ENCODE measurements at regions not wholly inside any gene's neighbourhood (a gene's known extent, or its start where the extent isn't known, plus 50 kb on each side); places are given as distances from the start of the nearest gene placed in this dataset.

- TF ChIP-seq, protein P1, sequence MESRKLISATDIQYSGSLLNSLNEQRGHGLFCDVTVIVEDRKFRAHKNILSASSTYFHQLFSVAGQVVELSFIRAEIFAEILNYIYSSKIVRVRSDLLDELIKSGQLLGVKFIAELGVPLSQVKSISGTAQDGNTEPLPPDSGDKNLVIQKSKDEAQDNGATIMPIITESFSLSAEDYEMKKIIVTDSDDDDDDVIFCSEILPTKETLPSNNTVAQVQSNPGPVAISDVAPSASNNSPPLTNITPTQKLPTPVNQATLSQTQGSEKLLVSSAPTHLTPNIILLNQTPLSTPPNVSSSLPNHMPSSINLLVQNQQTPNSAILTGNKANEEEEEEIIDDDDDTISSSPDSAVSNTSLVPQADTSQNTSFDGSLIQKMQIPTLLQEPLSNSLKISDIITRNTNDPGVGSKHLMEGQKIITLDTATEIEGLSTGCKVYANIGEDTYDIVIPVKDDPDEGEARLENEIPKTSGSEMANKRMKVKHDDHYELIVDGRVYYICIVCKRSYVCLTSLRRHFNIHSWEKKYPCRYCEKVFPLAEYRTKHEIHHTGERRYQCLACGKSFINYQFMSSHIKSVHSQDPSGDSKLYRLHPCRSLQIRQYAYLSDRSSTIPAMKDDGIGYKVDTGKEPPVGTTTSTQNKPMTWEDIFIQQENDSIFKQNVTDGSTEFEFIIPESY (IDR thresholded peaks at IDR 0.05; ENCODE audit: extremely low read depth, insufficient replicate concordance, low read length), result no peak
- TF ChIP-seq JUND (IDR thresholded peaks at IDR 0.05) (no peak), TCF7L2 (IDR thresholded peaks at IDR 0.05; ENCODE audit: borderline replicate concordance, extremely low read depth, insufficient read depth, insufficient read length) (no peak), EZH2 (IDR thresholded peaks at IDR 0.05) (no peak), ZNF274 (IDR thresholded peaks at IDR 0.05; ENCODE audit: low read depth, low read length) (no peak)
Measured at GRCh38 chr18:57900906-57901435, 97.9 kb upstream of the ATP8B1 start (continued).

DNA sequence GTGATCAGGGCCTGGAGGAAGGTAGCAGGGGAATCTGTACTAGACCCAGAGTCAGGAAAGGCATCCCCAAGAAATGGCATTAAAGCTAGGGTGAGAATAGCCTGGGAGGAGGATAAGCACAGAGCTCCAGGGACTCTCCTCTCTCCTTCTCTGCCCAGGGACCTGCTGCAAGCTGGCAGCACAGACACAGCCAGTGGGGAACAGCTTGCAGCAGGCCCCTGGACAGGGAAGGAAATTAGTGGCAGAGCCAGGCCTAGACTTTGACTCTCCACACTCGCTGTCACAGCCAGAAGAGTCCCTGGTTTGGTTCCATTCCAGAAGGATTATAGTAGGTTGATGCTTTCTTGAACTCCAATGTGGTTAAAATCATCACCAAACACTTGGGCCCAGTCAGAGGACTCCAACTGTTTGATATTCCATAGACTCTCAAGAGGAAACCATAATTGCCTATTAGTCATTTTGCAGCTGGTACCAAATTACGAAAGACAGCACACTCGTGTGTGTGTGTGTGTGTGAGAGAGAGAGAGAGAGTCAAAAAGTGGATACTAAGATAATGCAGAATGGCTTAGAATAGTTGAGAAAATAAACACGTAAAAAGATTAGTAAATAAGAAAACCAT is 95.5 kb upstream of the ATP8B1 start:
- ChIA-PET CTCF (interaction anchor here (1.0 to 1.9 kb wide), 3 partner anchors 9 to 16 kb away, joined by 3 to 6 read pairs (median 4); no protein-coding TSS in a partner anchor), POLR2A (no interaction called here), RAD21 (ENCODE audit: low non-redundant PET in 1 of 2, low total read pairs in 2 of 2, uncharacterized antibody in 2 of 2, unreplicated experiment in 2 of 2) (no interaction called here)
- H3K9me3 ChIP-seq (ENCODE audit: control insufficient read depth in 1 of 2, insufficient read depth in 1 of 2, low read depth in 1 of 2, low read length in 2 of 2), result no peaks in the 10 kb centered on the region
- DNase-seq (ENCODE audit: low read depth, low spot score) (no peak), ATAC-seq (no peak)
- no peaks in the 10 kb centered on the region for H3K36me3 ChIP-seq (ENCODE audit: control insufficient read depth in 1 of 2, insufficient read depth in 2 of 2, low read length in 2 of 2)
- no peaks in the 10 kb centered on the region for H3K27me3 ChIP-seq (ENCODE audit: insufficient read depth, low read length)
- intact Hi-C loops (cut with micrococcal nuclease), result no loop called here
- no peaks in the 10 kb centered on the region for H3K9me2 ChIP-seq (ENCODE audit: insufficient read depth)
- no peak for TF ChIP-seq SIN3A (IDR thresholded peaks at IDR 0.05; ENCODE audit: low read depth)
- TF ChIP-seq TCF7L2 (IDR thresholded peaks at IDR 0.05; ENCODE audit: borderline replicate concordance, extremely low read depth, insufficient read depth, insufficient read length), result no peak
- TF ChIP-seq ELF1 (IDR thresholded peaks at IDR 0.05; ENCODE audit: borderline replicate concordance, low read depth), result no peak
- TF ChIP-seq, protein P2, sequence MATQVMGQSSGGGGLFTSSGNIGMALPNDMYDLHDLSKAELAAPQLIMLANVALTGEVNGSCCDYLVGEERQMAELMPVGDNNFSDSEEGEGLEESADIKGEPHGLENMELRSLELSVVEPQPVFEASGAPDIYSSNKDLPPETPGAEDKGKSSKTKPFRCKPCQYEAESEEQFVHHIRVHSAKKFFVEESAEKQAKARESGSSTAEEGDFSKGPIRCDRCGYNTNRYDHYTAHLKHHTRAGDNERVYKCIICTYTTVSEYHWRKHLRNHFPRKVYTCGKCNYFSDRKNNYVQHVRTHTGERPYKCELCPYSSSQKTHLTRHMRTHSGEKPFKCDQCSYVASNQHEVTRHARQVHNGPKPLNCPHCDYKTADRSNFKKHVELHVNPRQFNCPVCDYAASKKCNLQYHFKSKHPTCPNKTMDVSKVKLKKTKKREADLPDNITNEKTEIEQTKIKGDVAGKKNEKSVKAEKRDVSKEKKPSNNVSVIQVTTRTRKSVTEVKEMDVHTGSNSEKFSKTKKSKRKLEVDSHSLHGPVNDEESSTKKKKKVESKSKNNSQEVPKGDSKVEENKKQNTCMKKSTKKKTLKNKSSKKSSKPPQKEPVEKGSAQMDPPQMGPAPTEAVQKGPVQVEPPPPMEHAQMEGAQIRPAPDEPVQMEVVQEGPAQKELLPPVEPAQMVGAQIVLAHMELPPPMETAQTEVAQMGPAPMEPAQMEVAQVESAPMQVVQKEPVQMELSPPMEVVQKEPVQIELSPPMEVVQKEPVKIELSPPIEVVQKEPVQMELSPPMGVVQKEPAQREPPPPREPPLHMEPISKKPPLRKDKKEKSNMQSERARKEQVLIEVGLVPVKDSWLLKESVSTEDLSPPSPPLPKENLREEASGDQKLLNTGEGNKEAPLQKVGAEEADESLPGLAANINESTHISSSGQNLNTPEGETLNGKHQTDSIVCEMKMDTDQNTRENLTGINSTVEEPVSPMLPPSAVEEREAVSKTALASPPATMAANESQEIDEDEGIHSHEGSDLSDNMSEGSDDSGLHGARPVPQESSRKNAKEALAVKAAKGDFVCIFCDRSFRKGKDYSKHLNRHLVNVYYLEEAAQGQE (IDR thresholded peaks at IDR 0.05; ENCODE audit: low read depth), result no peak
- no peak for TF ChIP-seq EZH2 (IDR thresholded peaks at IDR 0.05)
- TF ChIP-seq ZFX (IDR thresholded peaks at IDR 0.05), result no peak
- TF ChIP-seq, protein P1 (IDR thresholded peaks at IDR 0.05; ENCODE audit: extremely low read depth, insufficient replicate concordance, low read length), result no peak
- no peak for TF ChIP-seq EGR1 (IDR thresholded peaks at IDR 0.05; ENCODE audit: low read depth)
- no peak for TF ChIP-seq EZH2phosphoT487 (IDR thresholded peaks at IDR 0.05; ENCODE audit: borderline replicate concordance)
- no peak for TF ChIP-seq FOSL1 (IDR thresholded peaks at IDR 0.05; ENCODE audit: low read depth)
- TF ChIP-seq MAX (IDR thresholded peaks at IDR 0.05), result no peak
- no peak for TF ChIP-seq ZNF274 (IDR thresholded peaks at IDR 0.05; ENCODE audit: low read depth, low read length)
- BruUV-seq (replicated peaks), result no TSS peak
- no peak overlapping the region for H3K9ac ChIP-seq (ENCODE audit: low read length)
- no peak overlapping the region for H3K4me3 ChIP-seq (replicated peaks in 1 of 2; ENCODE audit: low read depth in 1 of 2, low read length in 2 of 2)
- no peaks in the 10 kb centered on the region for H3K4me1 ChIP-seq (ENCODE audit: control insufficient read depth in 1 of 2, insufficient read depth in 2 of 2, low read length in 2 of 2)
- H2AFZ ChIP-seq (ENCODE audit: low read depth, low read length, poor library complexity, severe bottlenecking), result no peak overlapping the region
- H3K27ac ChIP-seq (ENCODE audit: low read depth, low read length), result no peak overlapping the region
- H3K79me2 ChIP-seq (ENCODE audit: insufficient read depth, low read length), result no peaks in the 10 kb centered on the region
- H4K20me1 ChIP-seq (ENCODE audit: insufficient read depth), result no peaks in the 10 kb centered on the region
- no peak overlapping the region for H3K4me2 ChIP-seq (ENCODE audit: low read length)
